IPS-18a (cell line): ENCODE measurements at regions not wholly inside any gene's neighbourhood (a gene's known extent, or its start where the extent isn't known, plus 50 kb on each side); places are given as distances from the start of the nearest gene placed in this dataset.
A peak's percentile ranks its signal among the peaks of the same experiment; 100 is the strongest.
"Not testable (repeated sequence)": the region's sequence is repeated elsewhere in the genome, so short reads cannot be mapped to it uniquely, and the experiment has no call there.

ENCODE experiments used
- H3K27ac ChIP-seq: one replicate; pipeline ENCODE4 v1.5.1; 2013; ENCODE audit warnings: low read length
- H3K27me3 ChIP-seq: one replicate; pipeline ENCODE4 v1.6.1; 2013; ENCODE audit warnings: mild to moderate bottlenecking, low read length; ENCODE audit not compliant: control insufficient read depth, insufficient read depth
- H3K36me3 ChIP-seq: one replicate; pipeline ENCODE4 v1.6.1; 2013; ENCODE audit warnings: low read depth, low read length; ENCODE audit not compliant: control insufficient read depth
- H3K4me1 ChIP-seq: one replicate; pipeline ENCODE4 v1.6.1; 2013; ENCODE audit warnings: low read depth, low read length; ENCODE audit not compliant: control insufficient read depth
- H3K4me3 ChIP-seq: one replicate; pipeline ENCODE4 v1.5.1; 2013; ENCODE audit warnings: low read length
- H3K9ac ChIP-seq: one replicate; pipeline ENCODE4 v1.6.1; 2013; ENCODE audit warnings: mild to moderate bottlenecking, low read length, moderate library complexity
- H3K9me3 ChIP-seq: one replicate; pipeline ENCODE4 v1.6.1; 2013; ENCODE audit warnings: low read depth, low read length; ENCODE audit not compliant: control insufficient read depth

- Histone ChIP-seq H3K36me3 (no peaks in the 10 kb centered on the region), H3K27me3 (no peaks in the 10 kb centered on the region), H3K4me3 (no peak overlapping the region), H3K27ac (no peak overlapping the region), H3K9me3 (no peaks in the 10 kb centered on the region), H3K4me1 (no peaks in the 10 kb centered on the region), H3K9ac (no peak overlapping the region)
These were observed 540.2 kb downstream of the RAB38 start for GRCh38 chr11:87635001-87635400.

GRCh38 chr11:87634331-87634730 lies 540.9 kb downstream of the RAB38 start:
- Histone ChIP-seq H3K27me3 (no peaks in the 10 kb centered on the region), H3K36me3 (no peaks in the 10 kb centered on the region), H3K4me3 (no peak overlapping the region), H3K4me1 (no peaks in the 10 kb centered on the region), H3K9ac (no peak overlapping the region), H3K27ac (no peak overlapping the region), H3K9me3 (no peaks in the 10 kb centered on the region)

DNA sequence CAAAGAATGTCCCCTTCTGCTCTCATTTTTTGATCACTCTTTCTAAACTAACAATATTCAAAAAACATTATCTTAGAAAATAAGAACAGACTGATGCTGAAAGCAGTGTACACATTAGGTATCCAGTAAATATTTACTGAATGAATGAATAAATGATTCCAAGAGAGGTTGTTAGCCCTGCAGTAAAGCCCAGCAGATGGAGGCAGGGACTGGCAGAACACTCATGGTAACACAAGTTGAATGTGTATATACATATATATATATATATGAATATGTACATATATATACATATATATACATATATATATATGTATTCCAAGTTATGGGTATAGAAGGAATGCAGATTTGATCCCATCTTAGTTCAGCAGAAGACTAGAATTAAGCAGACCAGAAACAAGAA lies 546.3 kb downstream of the RAB38 start:
- no peak overlapping the region for H3K9ac ChIP-seq
- H3K27me3 ChIP-seq = no peaks in the 10 kb centered on the region
- peaks cover 3% of the 10 kb centered on the region for H3K4me1 ChIP-seq
- H3K36me3 ChIP-seq = no peaks in the 10 kb centered on the region
- H3K27ac ChIP-seq = no peak overlapping the region
- no peak overlapping the region for H3K4me3 ChIP-seq
- H3K9me3 ChIP-seq = no peaks in the 10 kb centered on the region

GRCh38 chr11:87628026-87628580 lies 547.1 kb downstream of the RAB38 start:
- Histone ChIP-seq H3K27ac (no peak overlapping the region), H3K4me3 (no peak overlapping the region)

GRCh38 chr11:87623531-87624365 lies 551.5 kb downstream of the RAB38 start:
- H3K36me3 ChIP-seq, H3K4me1 ChIP-seq, H3K9me3 ChIP-seq, H3K27me3 ChIP-seq: not testable (repeated sequence)
- H3K27ac ChIP-seq = peak overlapping the region; percentile 22
- H3K9ac ChIP-seq = peak overlapping the region; percentile 36
- H3K4me3 ChIP-seq = peak overlapping the region; percentile 33

More at GRCh38 chr11:87628026-87628580, 547.1 kb downstream of the RAB38 start:
- no peaks in the 10 kb centered on the region for H3K9me3 ChIP-seq
- no peak overlapping the region for H3K9ac ChIP-seq
- H3K36me3 ChIP-seq = no peaks in the 10 kb centered on the region
- H3K27me3 ChIP-seq = no peaks in the 10 kb centered on the region
- H3K4me1 ChIP-seq = peaks cover 6% of the 10 kb centered on the region

- Histone ChIP-seq H3K9me3 (no peaks in the 10 kb centered on the region), H3K4me3 (no peak overlapping the region), H3K27me3 (no peaks in the 10 kb centered on the region), H3K36me3 (no peaks in the 10 kb centered on the region), H3K9ac (no peak overlapping the region), H3K4me1 (no peaks in the 10 kb centered on the region), H3K27ac (no peak overlapping the region)
These were observed 558.7 kb downstream of the RAB38 start for GRCh38 chr11:87616511-87616910.

DNA sequence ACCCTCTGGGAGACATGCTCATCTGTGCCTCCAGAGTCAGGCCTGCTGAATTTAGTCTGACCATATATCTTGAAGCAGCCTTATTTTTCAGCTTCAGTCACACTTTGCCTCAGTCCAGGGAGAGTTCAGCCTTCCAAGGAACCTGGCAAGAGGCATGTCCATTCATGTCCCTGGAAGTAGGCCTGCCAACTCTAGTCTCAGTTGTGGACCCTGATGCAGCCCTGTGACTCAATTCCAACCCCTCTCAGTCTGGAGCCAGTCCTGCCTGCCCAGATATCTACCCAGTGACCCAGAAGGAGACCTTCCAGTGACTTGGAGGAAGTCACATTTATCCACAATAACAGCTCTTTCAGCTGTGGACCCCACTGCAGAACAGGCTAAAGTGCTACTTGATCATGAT lies 566.6 kb downstream of the TMEM135 start:
- Histone ChIP-seq H3K27ac (no peak overlapping the region), H3K9ac (no peak overlapping the region), H3K36me3 (no peaks in the 10 kb centered on the region), H3K4me3 (no peak overlapping the region), H3K4me1 (no peaks in the 10 kb centered on the region), H3K9me3 (no peaks in the 10 kb centered on the region), H3K27me3 (no peaks in the 10 kb centered on the region)

DNA sequence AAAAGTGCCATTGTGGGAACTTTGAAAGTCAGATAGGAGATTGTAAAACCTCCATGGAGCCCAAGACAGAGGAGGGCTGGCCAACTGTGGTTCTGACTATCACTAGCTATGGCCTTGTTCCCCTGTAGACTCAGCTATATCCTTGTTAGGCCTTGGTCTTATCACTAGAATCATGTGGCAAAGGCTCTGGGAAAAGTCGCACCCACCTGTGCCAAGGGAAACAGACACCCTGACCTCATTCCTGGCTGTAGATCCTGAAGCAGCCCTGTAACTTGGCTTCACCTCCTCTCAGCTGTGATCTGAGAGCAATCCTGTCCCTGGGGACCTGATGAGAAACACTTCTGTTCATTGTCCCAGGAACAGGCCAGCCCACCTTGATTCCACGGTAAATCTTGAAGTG lies 566.2 kb downstream of the TMEM135 start:
- Histone ChIP-seq H3K9me3 (no peaks in the 10 kb centered on the region), H3K27me3 (no peaks in the 10 kb centered on the region), H3K4me3 (no peak overlapping the region), H3K36me3 (no peaks in the 10 kb centered on the region), H3K27ac (no peak overlapping the region), H3K9ac (no peak overlapping the region), H3K4me1 (no peaks in the 10 kb centered on the region)

DNA sequence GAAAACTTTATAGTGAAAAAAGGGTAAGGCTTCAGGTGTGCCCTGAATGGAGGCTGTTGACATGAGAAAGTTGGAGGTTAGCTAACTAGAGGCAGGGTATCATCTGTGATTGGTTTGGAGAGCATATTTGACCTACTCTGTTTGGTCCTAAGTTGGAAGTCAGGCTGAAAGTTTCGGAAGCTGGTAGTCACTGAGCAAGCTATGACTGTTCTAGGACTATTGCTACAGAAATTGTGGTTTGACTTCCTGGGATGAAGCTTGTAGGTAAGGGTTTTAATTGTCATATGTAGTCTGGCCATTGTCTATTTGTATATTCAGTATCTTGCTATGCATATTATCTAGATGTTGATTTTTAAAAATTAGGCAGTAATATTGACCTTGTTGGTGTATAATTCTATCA lies 565.0 kb downstream of the TMEM135 start:
- Histone ChIP-seq H3K27ac (no peak overlapping the region), H3K4me3 (no peak overlapping the region), H3K9ac (no peak overlapping the region), H3K9me3 (no peaks in the 10 kb centered on the region), H3K36me3 (no peaks in the 10 kb centered on the region), H3K27me3 (no peaks in the 10 kb centered on the region), H3K4me1 (no peaks in the 10 kb centered on the region)

GRCh38 chr11:87600938-87601337 lies 563.2 kb downstream of the TMEM135 start:
- Histone ChIP-seq H3K9ac (no peak overlapping the region), H3K27ac (no peak overlapping the region), H3K9me3 (no peaks in the 10 kb centered on the region), H3K4me1 (no peaks in the 10 kb centered on the region), H3K27me3 (no peaks in the 10 kb centered on the region), H3K4me3 (no peak overlapping the region), H3K36me3 (no peaks in the 10 kb centered on the region)

GRCh38 chr11:87597725-87598124 lies 560.0 kb downstream of the TMEM135 start:
- no peak overlapping the region for H3K4me3 ChIP-seq

DNA sequence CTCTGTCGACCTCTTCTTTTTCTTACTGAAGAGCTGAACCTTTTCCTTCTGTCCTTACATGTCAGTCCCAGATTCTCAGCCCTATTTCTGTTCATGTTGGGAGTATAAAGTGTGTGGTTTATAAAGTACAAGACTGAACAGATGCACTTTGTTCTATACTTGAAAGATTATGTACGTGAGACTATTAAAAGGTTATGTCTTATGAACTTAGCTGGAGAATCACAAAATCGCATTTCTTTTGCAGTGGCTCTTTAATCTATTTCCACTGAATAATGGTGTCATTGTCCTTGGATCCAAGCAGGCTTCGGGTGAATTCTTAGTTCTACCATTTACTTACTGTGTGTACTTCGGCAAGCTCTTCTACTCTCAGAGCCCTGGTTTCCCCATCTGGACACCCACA lies 558.4 kb downstream of the TMEM135 start:
- Histone ChIP-seq H3K4me3 (no peak overlapping the region), H3K36me3 (no peaks in the 10 kb centered on the region), H3K9me3 (no peaks in the 10 kb centered on the region), H3K9ac (no peak overlapping the region), H3K27me3 (no peaks in the 10 kb centered on the region), H3K27ac (no peak overlapping the region), H3K4me1 (no peaks in the 10 kb centered on the region)

More at GRCh38 chr11:87597725-87598124, 560.0 kb downstream of the TMEM135 start:
- no peak overlapping the region for H3K9ac ChIP-seq
- no peak overlapping the region for H3K27ac ChIP-seq
- H3K27me3 ChIP-seq = no peaks in the 10 kb centered on the region
- H3K36me3 ChIP-seq = no peaks in the 10 kb centered on the region
- H3K9me3 ChIP-seq = no peaks in the 10 kb centered on the region
- no peaks in the 10 kb centered on the region for H3K4me1 ChIP-seq
